Stimulated activated CD8-positive, alpha-beta memory T cell treated with anti-CD3 and anti-CD28 coated beads, Interleukin-15, amount 100 ng/mL, for 1 hour (primary cell): ENCODE measurements at regions not wholly inside any gene's neighbourhood (a gene's known extent, or its start where the extent isn't known, plus 50 kb on each side); places are given as distances from the start of the nearest gene placed in this dataset.

Experiments
- DNase-seq: peaks from one replicate; pipeline ENCODE4 v3.0.0-alpha.2; 2020; ENCODE audit warnings: low read depth

DNA sequence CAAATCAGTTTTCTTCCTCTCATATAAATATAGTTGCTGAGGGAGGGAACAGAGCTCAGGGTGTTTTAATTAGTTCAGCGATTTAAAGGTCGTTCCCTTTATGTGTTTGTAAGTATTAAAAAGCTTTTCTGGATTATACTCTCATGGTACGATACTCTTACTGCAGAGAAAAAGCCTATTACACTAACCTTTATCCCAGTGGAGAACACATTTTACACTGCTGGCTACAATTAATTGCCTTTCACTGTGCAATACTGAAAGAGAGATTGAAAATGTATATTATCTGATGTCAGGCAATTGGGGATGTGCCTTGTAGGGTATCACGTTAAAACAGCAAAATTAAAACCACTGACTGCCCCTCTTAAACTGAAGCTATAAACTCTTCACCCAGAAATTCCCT, 526.9 kb upstream of the SGCG start:
- no peak for DNase-seq

GRCh38 chr13:22655106-22655852, 525.5 kb upstream of the SGCG start:
- no peak for DNase-seq

DNA sequence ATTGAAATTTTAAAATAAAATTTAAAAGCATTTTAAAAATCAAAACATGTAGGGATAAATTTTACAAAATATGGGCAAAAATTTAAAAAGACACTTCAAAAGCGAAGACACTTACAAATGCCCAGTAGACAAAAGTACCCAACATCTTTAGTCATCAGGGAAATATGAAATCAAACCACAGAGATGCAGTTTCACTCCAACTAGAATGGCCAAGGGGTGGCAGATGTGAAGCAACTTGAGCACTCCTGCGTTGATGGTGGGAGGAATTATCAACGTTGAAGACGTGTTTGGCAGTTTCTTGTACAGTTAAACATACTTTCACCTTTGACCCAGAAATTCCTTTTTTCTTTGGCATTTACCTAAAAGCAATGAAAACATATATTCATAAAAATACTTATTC, 518.0 kb upstream of the SGCG start:
- no peak for DNase-seq

- no peak for DNase-seq
These were observed 515.3 kb upstream of the SGCG start for GRCh38 chr13:22665506-22665905.

DNA sequence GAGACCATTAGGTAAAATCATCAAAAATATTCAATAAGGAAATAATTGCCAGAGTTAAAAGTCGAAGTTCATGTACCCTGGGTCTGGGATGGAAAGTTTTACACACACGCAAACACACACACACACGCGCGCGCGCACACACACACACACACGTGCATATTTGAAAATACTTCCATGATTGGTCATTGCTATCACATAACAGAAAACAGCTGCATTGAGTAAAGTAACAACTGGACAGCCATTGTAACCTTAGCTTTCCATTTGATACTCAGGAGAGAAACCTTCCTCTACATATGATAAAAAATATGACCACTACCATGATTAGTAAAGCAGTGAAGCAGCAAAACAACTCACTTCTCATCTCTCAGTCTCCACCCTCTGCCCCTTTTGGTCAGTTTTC, 490.0 kb upstream of the SGCG start:
- no peak for DNase-seq

DNA sequence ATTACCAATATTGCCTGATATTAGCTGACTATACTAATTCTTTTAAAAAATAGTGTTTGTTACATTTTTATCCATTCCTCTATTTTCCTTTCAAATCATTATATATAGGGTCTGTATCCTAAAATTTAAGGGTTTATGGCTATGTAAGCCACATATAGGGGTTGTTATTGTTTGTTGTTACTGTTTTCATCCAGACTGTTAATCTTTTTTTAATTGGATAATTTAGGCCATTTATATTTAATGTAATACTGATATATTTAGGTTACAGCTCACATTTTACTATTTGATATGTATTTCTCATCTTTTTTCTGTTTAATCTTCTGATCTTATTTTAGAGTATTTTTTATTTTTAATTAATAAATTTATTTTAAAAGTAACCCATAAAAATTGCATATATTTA, 487.1 kb upstream of the SGCG start:
- no peak for DNase-seq

DNA sequence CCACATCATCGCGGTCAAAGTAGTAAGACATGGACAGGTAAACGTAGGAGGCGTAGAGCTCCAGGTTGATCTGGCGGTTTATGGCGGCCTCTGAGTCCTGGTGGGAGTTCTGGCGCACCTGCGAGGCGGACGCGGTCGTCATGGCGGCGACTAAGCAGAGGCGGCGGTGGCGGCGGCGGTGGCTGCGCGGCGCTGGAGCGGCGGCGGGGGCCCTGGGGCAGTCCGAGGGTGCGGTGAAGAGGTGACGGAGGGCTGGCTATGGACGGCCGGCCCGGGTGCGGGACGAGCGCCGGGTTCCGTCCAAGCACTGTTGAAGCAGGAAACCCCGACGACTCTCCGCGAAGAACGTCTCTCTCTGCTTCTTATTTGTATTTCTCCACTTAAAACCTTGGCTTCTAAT, 484.3 kb upstream of the SGCG start:
- DNase-seq, result no peak

- DNase-seq, result no peak
These were observed 482.3 kb upstream of the SGCG start for GRCh38 chr13:22698467-22698866.

DNA sequence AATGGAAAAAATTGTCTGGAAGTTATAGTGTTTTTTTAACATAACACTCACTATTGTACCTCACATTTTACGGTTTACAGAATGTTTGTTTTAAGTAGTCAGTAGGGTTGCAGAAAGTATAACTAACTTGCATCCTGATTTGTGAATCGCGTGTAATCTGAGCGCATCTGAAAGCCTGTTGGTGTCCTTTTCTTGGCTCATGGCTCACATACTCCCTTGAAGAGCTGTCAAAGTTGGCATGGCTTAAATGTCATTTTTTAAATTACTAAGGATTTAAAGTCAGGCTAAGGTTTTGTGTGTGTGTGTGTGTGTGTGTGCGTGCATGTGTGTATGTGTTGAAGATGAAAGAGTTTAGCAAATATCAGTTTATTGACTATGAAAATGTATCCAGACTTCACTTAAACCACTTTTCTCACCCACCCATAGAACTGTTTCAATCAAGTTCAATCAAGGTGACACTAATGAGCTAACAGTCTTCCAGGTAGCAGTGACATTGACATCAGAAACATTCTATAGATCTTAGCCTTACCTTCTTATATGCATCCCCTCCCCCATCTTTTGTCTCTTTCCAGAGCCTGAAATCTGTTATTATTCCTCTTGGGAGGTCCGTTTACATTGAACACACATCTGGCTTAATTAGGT, 480.4 kb upstream of the SGCG start:
- no peak for DNase-seq

DNA sequence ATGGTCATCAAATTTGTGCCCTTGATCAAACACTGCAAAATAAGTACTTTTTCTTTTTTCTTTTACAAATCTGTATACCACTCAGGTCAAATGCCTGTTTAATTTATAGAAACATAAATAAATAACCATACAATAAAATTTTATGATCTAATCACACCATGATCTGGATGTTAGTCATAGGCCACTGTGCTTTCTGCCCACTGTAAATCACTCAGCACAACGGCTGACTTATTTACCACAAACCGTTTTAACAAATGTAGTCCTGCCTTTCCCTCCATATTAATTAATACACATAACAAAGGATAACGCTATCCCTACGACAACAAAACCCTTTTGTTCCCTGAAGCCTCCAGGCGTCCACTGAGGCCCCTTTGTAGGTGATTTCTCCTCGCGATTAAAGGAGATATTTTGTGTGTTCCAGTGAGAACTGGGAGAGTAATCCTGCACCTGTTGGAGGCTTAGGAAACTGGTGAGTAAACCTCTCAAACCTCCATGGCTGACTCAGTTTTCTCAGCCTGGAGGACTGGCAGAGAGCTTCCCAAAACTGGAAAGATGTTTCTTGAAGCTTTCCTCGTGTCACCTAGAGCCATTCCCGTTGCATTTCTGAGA, 477.1 kb upstream of the SGCG start:
- no peak for DNase-seq

- no peak for DNase-seq
These were observed 472.8 kb upstream of the SGCG start for GRCh38 chr13:22707946-22708345.

DNA sequence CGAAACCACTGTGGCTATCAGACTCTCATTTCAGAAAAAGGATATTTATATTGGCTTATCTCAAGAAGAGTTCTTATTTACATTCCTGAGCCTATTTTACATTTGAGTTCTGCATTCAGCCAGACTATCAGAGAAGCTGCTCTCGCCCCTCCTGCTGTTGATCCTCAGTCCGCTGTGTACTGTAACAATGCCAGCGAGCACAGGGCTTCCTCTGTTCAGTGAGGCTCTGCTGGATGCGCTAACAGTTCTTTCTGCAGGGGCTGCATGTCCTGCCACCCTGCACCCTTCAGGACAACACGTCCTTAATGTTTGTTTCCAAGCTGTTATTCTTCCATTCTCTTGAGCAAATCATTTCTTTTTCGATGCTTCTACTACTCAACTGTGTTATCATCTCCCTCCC, 463.7 kb upstream of the SGCG start:
- DNase-seq, result no peak

DNA sequence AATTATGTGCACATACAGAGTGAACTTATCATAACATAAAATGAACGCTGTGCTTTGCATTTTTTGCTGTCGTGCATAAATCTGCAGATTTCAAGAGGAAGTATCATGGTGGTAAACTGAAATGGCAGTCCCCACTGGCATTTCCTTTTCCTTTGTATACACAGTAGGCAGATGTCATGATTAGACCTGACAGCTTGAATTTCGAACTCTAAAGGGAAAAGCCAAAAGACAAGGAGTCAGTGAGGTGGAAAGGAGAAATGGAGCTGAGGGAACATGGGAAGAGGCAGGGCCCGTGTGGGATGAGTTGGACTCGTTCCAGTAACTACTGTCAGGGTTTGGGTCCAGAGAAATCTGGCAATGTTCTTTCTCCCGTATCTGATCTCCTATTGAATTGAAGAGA, 454.1 kb upstream of the SGCG start:
- no peak for DNase-seq

DNA sequence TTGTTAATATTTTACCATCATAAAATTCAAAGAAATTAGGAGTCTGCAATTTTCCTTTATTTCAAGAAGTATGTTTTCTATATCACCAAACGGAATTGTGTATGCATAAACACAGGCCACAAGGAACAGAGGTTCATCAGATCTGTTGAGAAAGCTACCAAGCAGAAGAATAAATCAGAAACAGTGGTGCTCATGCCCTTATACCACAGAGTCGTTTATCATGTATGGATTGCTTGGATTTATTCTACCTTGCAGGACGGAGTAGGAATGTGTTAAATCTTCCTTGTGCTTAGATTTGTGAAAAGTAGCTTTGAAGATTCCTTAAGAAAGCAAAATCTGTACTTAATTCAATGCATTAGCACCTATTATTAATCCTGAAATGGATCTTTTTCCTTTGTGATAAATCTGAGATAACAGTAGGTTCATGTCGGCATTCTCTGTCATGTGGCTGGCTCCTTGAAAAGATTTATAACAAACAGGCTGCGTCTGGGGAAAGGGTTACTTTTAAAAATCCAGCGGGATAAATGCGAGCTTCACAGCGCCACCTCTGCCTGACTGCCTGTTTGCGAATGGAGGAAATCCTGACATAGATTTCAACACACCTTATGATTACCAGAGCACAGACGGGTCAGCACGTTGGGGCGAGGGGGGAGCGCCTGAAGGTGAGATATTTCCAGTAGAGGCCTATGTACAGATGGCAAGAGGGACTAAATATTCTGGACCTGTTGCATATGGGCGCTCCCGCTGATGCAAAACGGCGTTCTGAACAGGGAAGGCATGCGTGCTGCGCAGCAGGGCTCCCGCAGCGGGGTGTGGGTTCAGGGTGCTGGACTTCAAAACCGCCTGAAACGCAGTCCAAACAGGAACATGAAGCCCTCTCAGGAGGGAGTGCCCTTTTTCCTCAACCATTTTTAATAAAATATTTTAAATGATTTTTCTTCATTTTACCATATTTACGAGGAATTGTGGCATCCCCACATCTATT, 445.5 kb upstream of the SGCG start:
- DNase-seq, result no peak

DNA sequence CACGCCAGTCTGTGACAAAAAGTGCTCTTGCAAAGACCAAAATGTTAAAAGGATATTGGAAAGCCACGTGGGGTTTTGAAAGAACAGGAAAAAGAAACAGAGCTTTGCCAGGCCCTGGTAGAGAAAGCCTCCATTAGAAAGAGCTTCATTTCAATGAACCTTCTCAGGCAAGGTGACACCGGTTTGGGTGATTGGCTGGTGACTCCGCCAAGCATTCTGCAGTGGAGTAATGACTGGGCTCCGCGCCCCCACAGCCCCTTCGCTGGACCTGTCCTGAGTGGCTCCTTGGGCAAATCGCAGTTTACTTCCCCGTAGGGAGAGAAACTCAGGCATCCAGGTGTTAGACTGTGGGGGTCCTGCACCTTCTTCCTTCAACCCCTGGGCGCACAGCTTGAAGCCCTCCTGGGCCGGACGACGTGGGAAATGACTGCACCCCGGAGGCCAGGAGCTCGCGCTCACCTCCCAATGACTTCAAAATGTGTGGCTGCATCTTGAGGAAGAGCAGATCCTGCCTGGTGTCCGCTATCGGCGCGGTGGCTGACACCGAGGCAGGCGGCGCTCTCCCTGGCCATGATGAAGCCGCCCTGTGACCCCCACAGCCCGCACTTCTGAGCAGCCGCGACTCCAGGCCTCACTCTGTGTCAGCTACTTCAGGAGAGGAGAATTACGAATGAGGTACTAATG, 444.6 kb upstream of the SGCG start:
- DNase-seq, result no peak

DNA sequence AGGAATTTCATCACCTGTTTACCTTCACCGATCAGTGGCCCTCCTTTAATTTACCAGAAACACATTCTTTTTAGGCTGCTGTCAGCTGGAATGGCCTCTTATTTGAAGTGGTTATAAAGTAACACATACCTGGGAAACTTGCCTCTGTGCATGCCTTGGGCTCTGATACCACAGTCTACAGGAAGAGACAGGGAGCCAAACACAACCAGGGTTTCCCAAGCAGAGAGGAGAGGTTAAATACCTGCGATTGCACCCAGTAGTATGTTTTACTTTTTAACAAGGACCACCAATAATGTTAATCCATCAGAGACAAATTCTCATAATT, 444.0 kb upstream of the SGCG start:
- DNase-seq, result no peak

GRCh38 chr13:22738357-22738756, 442.4 kb upstream of the SGCG start:
- no peak for DNase-seq

DNA sequence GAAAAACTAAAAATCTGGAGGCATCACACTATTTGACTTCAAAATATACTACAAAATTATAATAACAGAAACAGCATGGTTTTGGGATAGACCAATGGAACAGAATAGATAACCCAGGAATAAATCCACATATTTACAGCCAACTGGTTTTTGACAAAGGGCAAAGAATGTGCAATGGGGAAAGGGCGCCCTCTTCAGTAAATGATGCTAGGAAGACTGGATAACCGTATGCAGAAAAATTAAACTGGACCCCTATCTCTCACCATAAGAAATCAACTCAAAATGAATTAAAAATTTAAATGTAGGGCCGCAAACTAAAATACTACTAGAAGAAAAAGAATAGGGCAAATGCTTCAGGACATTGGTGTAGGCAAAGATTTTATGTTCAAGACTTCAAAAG, 440.5 kb upstream of the SGCG start:
- no peak for DNase-seq

DNA sequence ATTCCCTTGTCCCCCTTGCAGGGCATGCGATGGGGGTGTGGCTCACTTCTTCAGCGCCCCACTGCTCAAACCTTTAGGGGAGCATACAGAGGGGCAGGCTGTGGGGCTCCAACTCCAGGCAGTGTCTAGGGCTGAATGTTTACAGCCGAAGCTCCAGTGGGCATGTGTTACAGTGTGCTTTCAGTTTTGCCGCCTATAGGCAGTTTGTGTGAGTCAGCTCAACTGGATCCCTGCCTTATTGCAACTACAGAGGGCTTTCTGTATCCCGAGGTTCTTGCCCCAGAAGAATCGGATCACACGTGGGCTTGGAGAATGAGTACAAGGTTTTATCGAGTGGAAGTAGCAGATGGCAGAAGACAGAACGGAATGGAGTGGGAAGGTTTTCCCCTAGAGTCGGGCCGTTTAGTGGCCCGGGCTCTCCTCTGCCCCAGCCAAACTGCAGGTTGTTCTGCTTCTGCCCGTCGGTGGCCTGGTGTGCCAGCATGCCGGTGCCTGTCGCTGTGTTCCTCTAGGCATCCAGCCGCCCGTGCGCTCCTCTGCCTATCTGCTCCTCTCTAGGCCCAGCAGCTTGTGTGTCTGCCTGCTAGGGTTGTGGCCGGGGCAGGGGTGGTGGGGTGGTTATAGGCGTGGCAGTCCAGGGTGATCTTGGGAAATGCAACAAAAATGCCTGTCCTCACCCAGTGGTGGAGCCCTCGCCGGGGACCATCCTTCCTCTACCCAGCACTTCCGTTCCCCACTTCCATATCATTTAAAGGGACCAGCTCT, 435.9 kb upstream of the SGCG start:
- no peak for DNase-seq

GRCh38 chr13:22748866-22749577, 431.8 kb upstream of the SGCG start:
- DNase-seq, result no peak

DNA sequence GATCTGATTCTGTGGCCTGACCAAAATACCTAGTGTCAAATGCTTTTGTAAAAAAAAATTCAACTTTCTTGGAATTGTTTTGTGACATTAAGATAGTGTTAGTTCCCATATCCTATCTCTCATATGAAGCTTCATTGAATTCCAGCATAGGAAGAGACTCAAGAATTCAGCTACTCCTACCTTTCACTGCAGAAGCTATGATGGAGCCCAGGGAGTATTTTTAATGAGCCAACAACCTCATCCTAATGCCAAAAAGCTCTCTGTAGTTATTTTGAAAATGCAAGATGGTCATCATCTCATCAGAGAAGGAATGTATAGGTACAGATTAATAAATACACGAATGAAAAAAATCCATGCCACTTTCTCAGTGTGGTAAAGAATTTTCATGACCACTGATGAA, 431.2 kb upstream of the SGCG start:
- no peak for DNase-seq
